AG04450 (cell line): ENCODE measurements at regions not wholly inside any gene's neighbourhood (a gene's known extent, or its start where the extent isn't known, plus 50 kb on each side); places are given as distances from the start of the nearest gene placed in this dataset.

Experiments used
- CTCF ChIA-PET: fragments of 300-600, 350-600 bp; formaldehyde crosslinking; extraction: SDS; loops from one replicate; lab custom pipeline; 2022; ENCODE audit warnings: antibody characterized with exemption, inconsistent platforms; lab: Charles Lee
- POLR2A ChIA-PET: fragments of 350-600 bp; formaldehyde crosslinking; extraction: SDS; loops from one replicate; lab custom pipeline; 2021; ENCODE audit warnings: antibody characterized with exemption, inconsistent platforms; lab: Yijun Ruan, JAX
- DNase-seq: peaks from one replicate; pipeline ENCODE4 v3.0.0-alpha.2; 2011; ENCODE audit warnings: low read depth, low spot score
- H3K27ac ChIP-seq: one replicate; pipeline ENCODE4 v1.5.1; 2012; ENCODE audit warnings: low read depth, low read length, control low read depth
- H3K27me3 ChIP-seq: one replicate; pipeline ENCODE4 v1.6.0; 2012; ENCODE audit warnings: low read length; ENCODE audit not compliant: control insufficient read depth, insufficient read depth
- H3K4me3 ChIP-seq: 2 replicates; pipeline ENCODE4 v1.5.1; 2011; ENCODE audit warnings: mild to moderate bottlenecking, low read depth, low read length, control low read depth
- H3K9me3 ChIP-seq: 2 replicates; pipeline ENCODE4 v1.5.1; 2012; ENCODE audit warnings: low read length; ENCODE audit not compliant: control insufficient read depth, insufficient read depth
- TF ChIP-seq, protein P1 (sequence below): IDR thresholded peaks from 2 replicates; pipeline ENCODE4 v1.5.1; 2011; ENCODE audit warnings: low read depth, low read length, control low read depth, inconsistent platforms

DNA sequence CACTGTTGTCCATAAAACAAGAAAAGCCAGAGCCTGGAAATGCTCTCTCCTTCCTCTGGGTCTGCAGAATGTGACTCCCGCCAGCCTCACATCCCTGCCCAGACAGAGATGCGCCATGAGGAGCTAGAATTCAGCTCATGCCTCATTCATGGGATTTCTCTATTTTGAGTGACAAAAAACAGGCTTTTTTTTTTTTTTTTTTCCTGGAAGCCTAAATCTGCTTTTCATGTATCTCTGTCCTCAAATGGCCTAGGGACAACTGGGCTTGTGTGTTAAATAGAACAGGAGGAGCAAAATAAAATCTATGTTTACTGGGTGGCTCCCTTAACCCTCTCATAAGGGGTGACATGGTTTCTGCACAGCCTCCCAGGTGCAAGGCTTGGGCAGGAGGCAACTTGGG, 679.7 kb upstream of the AUTS2 start:
- ChIA-PET POLR2A (no interaction called here), CTCF (no interaction called here)
- Histone ChIP-seq H3K4me3 (no peak overlapping the region), H3K27ac (no peak overlapping the region), H3K9me3 (peaks cover 34% of the 10 kb centered on the region), H3K27me3 (no peaks in the 10 kb centered on the region)
- DNase-seq: no peak
- TF ChIP-seq, protein P1, sequence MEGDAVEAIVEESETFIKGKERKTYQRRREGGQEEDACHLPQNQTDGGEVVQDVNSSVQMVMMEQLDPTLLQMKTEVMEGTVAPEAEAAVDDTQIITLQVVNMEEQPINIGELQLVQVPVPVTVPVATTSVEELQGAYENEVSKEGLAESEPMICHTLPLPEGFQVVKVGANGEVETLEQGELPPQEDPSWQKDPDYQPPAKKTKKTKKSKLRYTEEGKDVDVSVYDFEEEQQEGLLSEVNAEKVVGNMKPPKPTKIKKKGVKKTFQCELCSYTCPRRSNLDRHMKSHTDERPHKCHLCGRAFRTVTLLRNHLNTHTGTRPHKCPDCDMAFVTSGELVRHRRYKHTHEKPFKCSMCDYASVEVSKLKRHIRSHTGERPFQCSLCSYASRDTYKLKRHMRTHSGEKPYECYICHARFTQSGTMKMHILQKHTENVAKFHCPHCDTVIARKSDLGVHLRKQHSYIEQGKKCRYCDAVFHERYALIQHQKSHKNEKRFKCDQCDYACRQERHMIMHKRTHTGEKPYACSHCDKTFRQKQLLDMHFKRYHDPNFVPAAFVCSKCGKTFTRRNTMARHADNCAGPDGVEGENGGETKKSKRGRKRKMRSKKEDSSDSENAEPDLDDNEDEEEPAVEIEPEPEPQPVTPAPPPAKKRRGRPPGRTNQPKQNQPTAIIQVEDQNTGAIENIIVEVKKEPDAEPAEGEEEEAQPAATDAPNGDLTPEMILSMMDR: no peak

DNA sequence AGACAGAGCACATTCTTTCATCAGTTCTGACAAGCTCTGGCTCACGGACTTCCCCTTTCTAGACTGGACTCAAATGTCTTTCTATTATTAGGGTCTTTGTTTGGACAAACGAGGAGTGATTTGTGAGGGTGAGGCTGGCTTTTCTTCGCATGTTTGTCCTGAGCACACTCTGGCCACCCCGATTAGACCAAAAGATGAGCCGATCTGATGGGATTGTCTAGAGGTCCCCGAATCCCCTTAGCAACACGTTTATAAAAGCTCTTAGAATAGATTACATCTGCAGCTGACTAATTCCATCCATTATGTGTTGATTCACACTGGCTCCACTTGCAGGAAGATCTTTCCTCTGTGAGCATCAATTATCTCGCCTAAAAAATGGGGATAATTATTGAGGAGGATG, 675.4 kb upstream of the AUTS2 start:
- no peak overlapping the region for H3K4me3 ChIP-seq
- H3K27ac ChIP-seq: no peak overlapping the region
- TF ChIP-seq, protein P1: no peak
- H3K27me3 ChIP-seq: no peaks in the 10 kb centered on the region
- no peak for DNase-seq
- CTCF ChIA-PET: no interaction called here
- peaks cover 17% of the 10 kb centered on the region for H3K9me3 ChIP-seq
- POLR2A ChIA-PET: no interaction called here

DNA sequence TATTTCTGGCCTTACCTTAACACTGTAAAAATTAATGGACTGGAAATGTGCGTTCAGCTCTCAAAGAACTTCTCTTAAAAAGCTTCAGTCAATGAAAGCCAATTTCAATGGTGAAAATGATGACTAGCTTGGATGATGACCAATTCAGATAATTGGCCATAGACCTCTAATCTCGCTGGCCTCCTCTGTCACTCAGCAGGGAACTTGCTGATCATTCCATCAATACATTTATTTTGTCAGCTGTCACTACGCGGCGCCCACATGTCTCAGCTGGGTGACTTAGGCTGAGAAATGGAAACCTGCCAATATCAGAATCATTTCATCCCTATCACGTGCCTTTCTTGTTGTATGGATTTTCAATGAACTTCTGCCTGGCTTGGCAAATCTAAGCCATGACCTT, 673.0 kb upstream of the AUTS2 start:
- POLR2A ChIA-PET: no interaction called here
- DNase-seq: no peak
- CTCF ChIA-PET: no interaction called here
- Histone ChIP-seq H3K27ac (no peak overlapping the region), H3K9me3 (peaks cover 25% of the 10 kb centered on the region), H3K27me3 (no peaks in the 10 kb centered on the region), H3K4me3 (no peak overlapping the region)
- TF ChIP-seq, protein P1: no peak

DNA sequence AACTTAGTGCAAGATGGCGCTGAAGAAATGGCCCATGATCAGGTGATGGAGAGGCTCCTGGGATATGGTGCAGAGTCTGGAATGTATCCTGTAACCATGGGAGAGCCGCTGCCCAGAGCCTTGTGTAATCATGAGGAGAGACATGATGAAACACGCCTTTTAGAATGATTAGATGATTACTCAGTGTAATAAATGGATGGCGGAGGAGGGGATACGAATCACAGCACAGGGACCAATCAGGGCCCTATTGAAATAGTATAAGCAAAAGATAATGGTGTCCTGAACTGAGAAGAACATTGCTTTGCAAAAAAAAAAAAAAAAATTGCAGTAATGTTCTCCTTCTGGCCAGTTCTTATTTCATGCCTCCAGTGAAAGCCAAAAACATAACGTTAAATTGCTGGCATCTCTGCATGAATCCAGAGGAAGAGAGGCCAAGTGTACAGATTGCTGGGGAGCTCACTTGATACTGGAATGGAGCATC, 668.5 kb upstream of the AUTS2 start:
- Histone ChIP-seq H3K27ac (no peak overlapping the region), H3K9me3 (peaks cover 24% of the 10 kb centered on the region), H3K27me3 (no peaks in the 10 kb centered on the region), H3K4me3 (no peak overlapping the region)
- TF ChIP-seq, protein P1: no peak
- no peak for DNase-seq
- CTCF ChIA-PET: interaction anchor here (0.6 kb wide), 1 partner anchor 67 kb away, joined by 9 read pairs; no protein-coding TSS in a partner anchor
- POLR2A ChIA-PET: no interaction called here

DNA sequence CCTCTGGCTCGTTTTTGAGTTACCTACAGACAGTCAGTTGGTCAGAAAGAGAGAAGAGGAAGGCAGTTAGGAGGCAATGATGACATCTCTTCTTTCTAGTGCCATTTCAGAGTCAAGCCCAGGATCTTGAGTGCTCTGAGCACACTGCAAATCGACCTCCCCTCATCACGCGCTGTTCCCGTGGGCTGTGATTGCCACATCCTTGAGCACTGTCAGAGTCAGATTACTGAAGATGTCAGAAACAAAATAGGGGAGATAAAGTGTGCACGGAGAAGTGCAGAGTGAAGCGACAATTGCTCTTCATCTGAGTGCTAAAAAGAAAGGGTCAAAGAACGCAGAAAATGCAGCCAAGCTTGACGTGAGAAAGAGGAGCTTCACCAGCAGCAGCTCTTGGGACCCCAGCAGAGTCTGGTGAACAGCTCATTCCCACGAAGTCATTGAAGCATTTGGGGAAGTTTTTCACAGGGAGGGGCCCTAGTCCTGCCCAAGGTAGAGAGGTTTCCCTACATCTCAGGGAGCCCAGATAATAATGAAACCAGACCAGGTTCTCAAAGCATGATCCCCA, 661.7 kb upstream of the AUTS2 start:
- Histone ChIP-seq H3K27me3 (no peaks in the 10 kb centered on the region), H3K9me3 (peaks cover 23% of the 10 kb centered on the region), H3K4me3 (no peak overlapping the region), H3K27ac (no peak overlapping the region)
- CTCF ChIA-PET: no interaction called here
- TF ChIP-seq, protein P1: no peak
- no peak for DNase-seq
- POLR2A ChIA-PET: no interaction called here
